Liver (tissue), 3 donors: ENCODE measurements at regions not wholly inside any gene's neighbourhood (a gene's known extent, or its start where the extent isn't known, plus 50 kb on each side); places are given as distances from the start of the nearest gene placed in this dataset.

ENCODE experiments used
- CTCF ChIP-seq: fragments of 150-350 bp; IDR thresholded peaks from 2 replicates; pipeline ENCODE4 v1.5.1; 2017; ENCODE audit warnings: improper control_type of control experiment, low read depth, low read length; ENCODE audit not compliant: missing input control
- NR2F2 ChIP-seq: IDR thresholded peaks from 2 replicates; pipeline ENCODE4 v1.6.1; 2016; ENCODE audit warnings: antibody characterized with exemption
- REST ChIP-seq: IDR thresholded peaks from 2 replicates; pipeline ENCODE4 v1.6.1; 2016; ENCODE audit warnings: antibody characterized with exemption, mild to moderate bottlenecking
- donor health status: healthy.
- donor health status: healthy.

GRCh38 chr10:64762861-64763260, 1241.7 kb downstream of the REEP3 start:
- TF ChIP-seq CTCF (no peak), REST (no peak), NR2F2 (no peak)
